Endodermal cell (in vitro differentiated cells): ENCODE measurements at regions not wholly inside any gene's neighbourhood (a gene's known extent, or its start where the extent isn't known, plus 50 kb on each side); places are given as distances from the start of the nearest gene placed in this dataset.

Experiments used
- DNase-seq: peaks from one replicate; pipeline ENCODE4 v3.0.0-alpha.2; 2017
- H3K27ac ChIP-seq: 2 replicates; pipeline ENCODE4 v1.5.1; 2013; ENCODE audit warnings: mild to moderate bottlenecking, low read depth, low read length, moderate library complexity
- H3K27me3 ChIP-seq: 2 replicates; pipeline ENCODE4 v1.6.1; 2013; ENCODE audit warnings: mild to moderate bottlenecking, low read length, moderate library complexity; ENCODE audit not compliant: insufficient read depth, control insufficient read depth, poor library complexity, severe bottlenecking
- H3K36me3 ChIP-seq: 2 replicates; pipeline ENCODE4 v1.7.0; 2013; ENCODE audit warnings: mild to moderate bottlenecking, low read length, moderate library complexity; ENCODE audit not compliant: control insufficient read depth, insufficient read depth
- H3K4me1 ChIP-seq: one replicate; pipeline ENCODE4 v1.7.0; 2013; ENCODE audit warnings: low read length; ENCODE audit not compliant: control insufficient read depth, insufficient read depth
- H3K4me3 ChIP-seq: 2 replicates; pipeline ENCODE4 v1.5.1; 2013; ENCODE audit warnings: mild to moderate bottlenecking, low read length, moderate library complexity
- H3K9ac ChIP-seq: 2 replicates; pipeline ENCODE4 v1.6.1; 2013; ENCODE audit warnings: mild to moderate bottlenecking, low read length, moderate library complexity; ENCODE audit not compliant: poor library complexity, severe bottlenecking; ENCODE audit errors: extremely low read depth
- H3K9me3 ChIP-seq: 2 replicates; pipeline ENCODE4 v1.6.1; 2013; ENCODE audit warnings: mild to moderate bottlenecking, low read length, moderate library complexity; ENCODE audit not compliant: control insufficient read depth
- H3K27ac Mint-ChIP-seq: 2 replicates; pipeline ENCODE4 v1.8.0; 2020; ENCODE audit warnings: mixed read lengths
- H3K27me3 Mint-ChIP-seq: 2 replicates; pipeline ENCODE4 v1.8.0; 2021; ENCODE audit warnings: mild to moderate bottlenecking, mixed read lengths; ENCODE audit not compliant: insufficient read depth
- H3K36me3 Mint-ChIP-seq: 2 replicates; pipeline ENCODE4 v1.8.0; 2020; ENCODE audit warnings: low read depth, mixed read lengths
- H3K4me1 Mint-ChIP-seq: 2 replicates; pipeline ENCODE4 v1.8.0; 2020; ENCODE audit warnings: mixed read lengths
- H3K4me3 Mint-ChIP-seq: 2 replicates; pipeline ENCODE4 v1.8.0; 2020; ENCODE audit warnings: mild to moderate bottlenecking, moderate library complexity, mixed read lengths
- H3K9me3 Mint-ChIP-seq: 2 replicates; pipeline ENCODE4 v1.8.0; 2020; ENCODE audit warnings: mild to moderate bottlenecking, mixed read lengths
- WGBS, 2 experiments: methylation state at CpG; one replicate each; pipeline versions ENCODE4 v1.1.5 to v1.1.7; 2013; ENCODE audit warnings: missing lambda C conversion rate in 2 of 2, mixed read lengths in 1 of 2; ENCODE audit not compliant: insufficient coverage in 1 of 2, insufficient read length in 1 of 2; 5-methylcytosine and 5-hydroxymethylcytosine counted together
- TF ChIP-seq, protein P1 (sequence below): fragments of 200-600 bp; sonication (generic); conservative IDR thresholded peaks from 2 replicates; pipeline ENCODE4 v1.5.0; 2021; ENCODE audit warnings: antibody characterized with exemption, mild to moderate bottlenecking

DNA sequence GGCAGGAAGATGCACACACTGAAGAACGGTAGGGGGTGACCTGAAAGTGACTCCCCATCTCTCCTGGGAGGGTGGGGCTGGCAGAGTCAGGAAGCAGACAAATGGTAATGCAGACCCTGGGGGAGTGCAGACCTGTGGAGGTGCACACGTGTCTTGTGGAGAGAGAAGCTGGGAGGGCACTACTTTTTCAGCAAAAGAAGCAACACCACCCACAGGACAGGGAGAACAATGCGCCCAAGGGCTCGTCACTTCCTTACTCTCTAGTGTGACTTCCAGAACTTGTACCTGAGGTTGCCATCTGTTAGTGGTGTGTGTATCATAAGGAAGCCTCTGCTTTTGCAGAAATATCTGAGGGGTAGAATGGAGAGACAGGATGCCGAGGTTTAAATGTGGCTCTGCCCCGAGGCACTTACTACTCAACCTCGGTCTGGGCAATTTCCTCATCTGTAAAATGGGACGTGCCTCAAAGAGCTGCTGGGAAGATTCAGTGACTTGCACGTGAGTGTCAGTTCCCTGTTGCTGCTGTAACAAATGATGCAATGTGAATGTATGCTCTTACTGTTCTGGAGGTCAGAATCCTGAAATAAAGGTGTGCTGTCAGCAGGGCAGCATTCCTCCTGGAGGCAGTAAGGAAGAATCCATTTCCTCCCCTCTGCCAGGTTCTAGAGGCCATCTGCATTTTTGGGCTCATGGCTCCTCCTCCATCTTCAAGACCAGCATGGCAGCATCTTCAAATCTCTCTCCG lies 323.4 kb downstream of the SHANK2 start:
- H3K27ac Mint-ChIP-seq: no peak overlapping the region
- WGBS, 2 experiments: 80 to 93% methylated on average over 6 to 10 of the region's 10 CpGs

DNA sequence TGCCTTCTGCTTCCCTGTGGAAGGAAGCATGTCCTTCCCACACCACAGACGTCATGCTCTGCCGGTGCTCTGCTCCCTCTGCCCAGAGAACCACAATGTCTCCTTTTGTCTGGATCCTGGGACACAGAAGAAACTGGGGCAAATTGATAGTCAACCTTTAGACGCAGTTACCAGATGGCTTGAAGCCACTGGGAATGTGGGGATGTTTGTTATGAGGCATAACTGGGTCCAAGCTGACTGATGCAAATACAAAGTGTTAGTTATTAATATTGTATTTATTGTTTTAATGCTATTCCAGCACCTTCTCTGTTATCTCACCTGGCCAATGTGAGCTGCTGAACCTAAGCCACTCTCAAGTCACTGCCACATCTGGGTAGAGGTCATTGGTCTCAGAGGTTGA lies 322.2 kb downstream of the SHANK2 start:
- Mint-ChIP-seq H3K4me1 (peaks cover 9% of the 10 kb centered on the region), H3K9me3 (peaks cover 29% of the 10 kb centered on the region), H3K36me3 (peaks cover 8% of the 10 kb centered on the region), H3K27ac (no peak overlapping the region), H3K4me3 (no peak overlapping the region), H3K27me3 (no peaks in the 10 kb centered on the region)
- H3K9ac ChIP-seq: no peak overlapping the region
- no peak overlapping the region for H3K4me3 ChIP-seq
- H3K4me1 ChIP-seq: no peaks in the 10 kb centered on the region
- TF ChIP-seq, protein P1, sequence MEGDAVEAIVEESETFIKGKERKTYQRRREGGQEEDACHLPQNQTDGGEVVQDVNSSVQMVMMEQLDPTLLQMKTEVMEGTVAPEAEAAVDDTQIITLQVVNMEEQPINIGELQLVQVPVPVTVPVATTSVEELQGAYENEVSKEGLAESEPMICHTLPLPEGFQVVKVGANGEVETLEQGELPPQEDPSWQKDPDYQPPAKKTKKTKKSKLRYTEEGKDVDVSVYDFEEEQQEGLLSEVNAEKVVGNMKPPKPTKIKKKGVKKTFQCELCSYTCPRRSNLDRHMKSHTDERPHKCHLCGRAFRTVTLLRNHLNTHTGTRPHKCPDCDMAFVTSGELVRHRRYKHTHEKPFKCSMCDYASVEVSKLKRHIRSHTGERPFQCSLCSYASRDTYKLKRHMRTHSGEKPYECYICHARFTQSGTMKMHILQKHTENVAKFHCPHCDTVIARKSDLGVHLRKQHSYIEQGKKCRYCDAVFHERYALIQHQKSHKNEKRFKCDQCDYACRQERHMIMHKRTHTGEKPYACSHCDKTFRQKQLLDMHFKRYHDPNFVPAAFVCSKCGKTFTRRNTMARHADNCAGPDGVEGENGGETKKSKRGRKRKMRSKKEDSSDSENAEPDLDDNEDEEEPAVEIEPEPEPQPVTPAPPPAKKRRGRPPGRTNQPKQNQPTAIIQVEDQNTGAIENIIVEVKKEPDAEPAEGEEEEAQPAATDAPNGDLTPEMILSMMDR: no peak
- WGBS, 2 experiments: 96% methylated on average over 3 of the region's 3 CpGs; no CpG with 5 or more reads in 1 of the 2 experiments
- H3K27ac ChIP-seq: no peak overlapping the region
- H3K36me3 ChIP-seq: no peaks in the 10 kb centered on the region
- H3K9me3 ChIP-seq: no peaks in the 10 kb centered on the region
- no peak for DNase-seq
- H3K27me3 ChIP-seq: no peaks in the 10 kb centered on the region

More for the DNA sequence above, 323.4 kb downstream of the SHANK2 start:
- Mint-ChIP-seq H3K36me3 (peaks cover 8% of the 10 kb centered on the region), H3K9me3 (peaks cover 29% of the 10 kb centered on the region), H3K4me1 (peaks cover 9% of the 10 kb centered on the region), H3K4me3 (no peak overlapping the region), H3K27me3 (no peaks in the 10 kb centered on the region)
- no peak overlapping the region for H3K9ac ChIP-seq
- H3K9me3 ChIP-seq: no peaks in the 10 kb centered on the region
- TF ChIP-seq, protein P1: peak; percentile 47
- no peaks in the 10 kb centered on the region for H3K4me1 ChIP-seq
- peak; percentile 53 for DNase-seq
- H3K36me3 ChIP-seq: no peaks in the 10 kb centered on the region
- H3K27me3 ChIP-seq: no peaks in the 10 kb centered on the region
- no peak overlapping the region for H3K4me3 ChIP-seq
- no peak overlapping the region for H3K27ac ChIP-seq

DNA sequence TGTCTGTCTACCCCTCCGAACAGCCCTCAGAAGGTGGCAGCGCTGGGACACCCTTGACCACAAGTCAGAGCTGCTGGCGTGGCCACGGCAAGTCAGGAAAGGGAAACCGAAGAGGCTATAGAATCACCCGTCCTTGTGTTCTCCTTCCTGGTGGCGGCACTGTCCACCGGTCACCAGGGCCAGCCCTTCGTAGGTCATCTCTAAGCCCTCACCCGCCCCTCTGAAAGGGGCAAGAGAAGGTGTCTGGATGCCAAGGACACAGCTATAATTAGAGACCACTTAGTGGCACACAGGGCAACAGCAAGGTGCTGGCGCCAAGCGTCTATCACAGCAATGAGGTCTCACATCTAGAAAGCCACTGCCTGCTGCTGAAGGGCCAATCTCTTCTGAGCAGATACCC lies 320.9 kb downstream of the SHANK2 start:
- H3K4me1 ChIP-seq: no peaks in the 10 kb centered on the region
- Mint-ChIP-seq H3K9me3 (peaks cover 25% of the 10 kb centered on the region), H3K27me3 (no peaks in the 10 kb centered on the region), H3K4me3 (no peak overlapping the region), H3K4me1 (peaks cover 9% of the 10 kb centered on the region), H3K27ac (no peak overlapping the region), H3K36me3 (peaks cover 8% of the 10 kb centered on the region)
- H3K9ac ChIP-seq: no peak overlapping the region
- no peaks in the 10 kb centered on the region for H3K27me3 ChIP-seq
- no peaks in the 10 kb centered on the region for H3K36me3 ChIP-seq
- H3K4me3 ChIP-seq: no peak overlapping the region
- H3K9me3 ChIP-seq: no peaks in the 10 kb centered on the region
- H3K27ac ChIP-seq: no peak overlapping the region
- no peak for DNase-seq
- 85 to 86% methylated on average over 10 to 12 of the region's 12 CpGs for WGBS, 2 experiments
- TF ChIP-seq, protein P1: no peak
